Skeletal muscle satellite cell (primary cell): ENCODE measurements at regions not wholly inside any gene's neighbourhood (a gene's known extent, or its start where the extent isn't known, plus 50 kb on each side); places are given as distances from the start of the nearest gene placed in this dataset.

Experiments
- H3K27me3 ChIP-seq: 2 replicates; pipeline ENCODE4 v1.7.0; 2013; ENCODE audit warnings: low read length; ENCODE audit not compliant: control insufficient read depth, insufficient read depth
- H3K36me3 ChIP-seq: 2 replicates; pipeline ENCODE4 v1.7.0; 2013; ENCODE audit warnings: mild to moderate bottlenecking, control low read depth, low read length; ENCODE audit not compliant: insufficient read depth
- H3K4me1 ChIP-seq: 2 replicates; pipeline ENCODE4 v1.7.0; 2013; ENCODE audit warnings: low read length; ENCODE audit not compliant: control insufficient read depth, insufficient read depth
- H3K4me2 ChIP-seq: 2 replicates; pipeline ENCODE4 v1.7.0; 2013; ENCODE audit warnings: mild to moderate bottlenecking, low read length
- H3K4me3 ChIP-seq: 2 replicates; pipeline ENCODE4 v1.7.0; 2013; ENCODE audit warnings: low read length
- H3K9ac ChIP-seq: 2 replicates; pipeline ENCODE4 v1.7.0; 2013; ENCODE audit warnings: mild to moderate bottlenecking, low read depth, low read length, moderate library complexity
- H3K9me3 ChIP-seq: replicated peaks from 2 replicates; pipeline ENCODE4 v1.7.0; 2013; ENCODE audit warnings: mild to moderate bottlenecking, control low read depth, low read length

GRCh38 chr2:128625421-128625820 is 306.8 kb upstream of the HS6ST1 start:
- Histone ChIP-seq H3K9me3 (peaks cover 11% of the 10 kb centered on the region), H3K36me3 (no peaks in the 10 kb centered on the region), H3K4me3 (no peak overlapping the region), H3K27me3 (no peaks in the 10 kb centered on the region), H3K4me2 (no peak overlapping the region), H3K4me1 (no peaks in the 10 kb centered on the region), H3K9ac (no peak overlapping the region)

GRCh38 chr2:128625963-128626759 is 307.5 kb upstream of the HS6ST1 start:
- H3K27me3 ChIP-seq: no peaks in the 10 kb centered on the region
- H3K9me3 ChIP-seq: peaks cover 11% of the 10 kb centered on the region
- no peaks in the 10 kb centered on the region for H3K4me1 ChIP-seq
- no peak overlapping the region for H3K4me3 ChIP-seq
- H3K36me3 ChIP-seq: no peaks in the 10 kb centered on the region
- no peak overlapping the region for H3K9ac ChIP-seq
- H3K4me2 ChIP-seq: no peak overlapping the region

GRCh38 chr2:128626760-128627511 is 308.3 kb upstream of the HS6ST1 start:
- Histone ChIP-seq H3K4me2 (no peak overlapping the region), H3K27me3 (no peaks in the 10 kb centered on the region), H3K4me1 (no peaks in the 10 kb centered on the region), H3K4me3 (no peak overlapping the region), H3K9me3 (peaks cover 11% of the 10 kb centered on the region), H3K9ac (no peak overlapping the region), H3K36me3 (no peaks in the 10 kb centered on the region)

GRCh38 chr2:128628206-128628605 is 309.5 kb upstream of the HS6ST1 start:
- H3K36me3 ChIP-seq: no peaks in the 10 kb centered on the region
- peaks cover 6% of the 10 kb centered on the region for H3K9me3 ChIP-seq
- H3K4me2 ChIP-seq: no peak overlapping the region
- no peak overlapping the region for H3K9ac ChIP-seq
- no peaks in the 10 kb centered on the region for H3K27me3 ChIP-seq
- H3K4me1 ChIP-seq: no peaks in the 10 kb centered on the region
- no peak overlapping the region for H3K4me3 ChIP-seq

GRCh38 chr2:128628996-128629395 is 310.3 kb upstream of the HS6ST1 start:
- Histone ChIP-seq H3K4me1 (no peaks in the 10 kb centered on the region), H3K9ac (no peak overlapping the region), H3K36me3 (no peaks in the 10 kb centered on the region), H3K27me3 (no peaks in the 10 kb centered on the region), H3K4me2 (no peak overlapping the region), H3K4me3 (no peak overlapping the region), H3K9me3 (peaks cover 6% of the 10 kb centered on the region)

- Histone ChIP-seq H3K9me3 (peaks cover 4% of the 10 kb centered on the region), H3K36me3 (no peaks in the 10 kb centered on the region), H3K4me3 (no peak overlapping the region), H3K27me3 (no peaks in the 10 kb centered on the region), H3K4me1 (no peaks in the 10 kb centered on the region), H3K9ac (no peak overlapping the region), H3K4me2 (no peak overlapping the region)
Observed at GRCh38 chr2:128630974-128631697, 312.5 kb upstream of the HS6ST1 start.

GRCh38 chr2:128631698-128632500 is 313.2 kb upstream of the HS6ST1 start:
- Histone ChIP-seq H3K27me3 (no peaks in the 10 kb centered on the region), H3K9me3 (peaks cover 4% of the 10 kb centered on the region), H3K4me2 (no peak overlapping the region)

GRCh38 chr2:128632501-128632800 is 313.8 kb upstream of the HS6ST1 start:
- Histone ChIP-seq H3K4me3 (no peak overlapping the region), H3K9ac (no peak overlapping the region), H3K4me2 (no peak overlapping the region), H3K36me3 (no peaks in the 10 kb centered on the region), H3K4me1 (no peaks in the 10 kb centered on the region), H3K27me3 (no peaks in the 10 kb centered on the region), H3K9me3 (no peaks in the 10 kb centered on the region)

More at GRCh38 chr2:128631698-128632500, 313.2 kb upstream of the HS6ST1 start:
- H3K4me1 ChIP-seq: no peaks in the 10 kb centered on the region
- H3K9ac ChIP-seq: no peak overlapping the region
- no peaks in the 10 kb centered on the region for H3K36me3 ChIP-seq
- H3K4me3 ChIP-seq: no peak overlapping the region

GRCh38 chr2:128633501-128633900 is 314.8 kb upstream of the HS6ST1 start:
- H3K4me2 ChIP-seq: no peak overlapping the region
- H3K36me3 ChIP-seq: no peaks in the 10 kb centered on the region
- H3K9ac ChIP-seq: no peak overlapping the region
- H3K9me3 ChIP-seq: no peaks in the 10 kb centered on the region
- no peaks in the 10 kb centered on the region for H3K27me3 ChIP-seq
- H3K4me1 ChIP-seq: no peaks in the 10 kb centered on the region
- no peak overlapping the region for H3K4me3 ChIP-seq

- no peak overlapping the region for H3K4me2 ChIP-seq
- H3K4me1 ChIP-seq: no peaks in the 10 kb centered on the region
- no peaks in the 10 kb centered on the region for H3K9me3 ChIP-seq
- H3K9ac ChIP-seq: no peak overlapping the region
- H3K36me3 ChIP-seq: no peaks in the 10 kb centered on the region
- H3K4me3 ChIP-seq: no peak overlapping the region
- no peaks in the 10 kb centered on the region for H3K27me3 ChIP-seq
Observed at GRCh38 chr2:128635361-128635900, 316.8 kb upstream of the HS6ST1 start.

- Histone ChIP-seq H3K27me3 (no peaks in the 10 kb centered on the region), H3K9me3 (no peaks in the 10 kb centered on the region), H3K4me1 (no peaks in the 10 kb centered on the region), H3K36me3 (no peaks in the 10 kb centered on the region), H3K4me2 (no peak overlapping the region), H3K9ac (no peak overlapping the region), H3K4me3 (no peak overlapping the region)
Observed at GRCh38 chr2:128636802-128637147, 318.1 kb upstream of the HS6ST1 start.
